SU-DHL-6 (cell line): ENCODE measurements at regions not wholly inside any gene's neighbourhood (a gene's known extent, or its start where the extent isn't known, plus 50 kb on each side); places are given as distances from the start of the nearest gene placed in this dataset.

Experiments
- EZH2phosphoT487 ChIP-seq: fragments of 200-600 bp; sonication (generic), shearing (Covaris generic); conservative IDR thresholded peaks from 2 replicates; pipeline ENCODE4 v1.6.1; 2018; ENCODE audit warnings: mild to moderate bottlenecking, antibody characterized with exemption, low read length, moderate library complexity, mixed read lengths
- TF ChIP-seq, protein P1 (sequence below): fragments of 200-600 bp; sonication (generic); IDR thresholded peaks from one replicate; pipeline ENCODE4 v1.5.1; 2017; ENCODE audit warnings: antibody characterized with exemption, mild to moderate bottlenecking, low read length, moderate library complexity; ENCODE audit not compliant: insufficient read depth, poor library complexity, severe bottlenecking

DNA sequence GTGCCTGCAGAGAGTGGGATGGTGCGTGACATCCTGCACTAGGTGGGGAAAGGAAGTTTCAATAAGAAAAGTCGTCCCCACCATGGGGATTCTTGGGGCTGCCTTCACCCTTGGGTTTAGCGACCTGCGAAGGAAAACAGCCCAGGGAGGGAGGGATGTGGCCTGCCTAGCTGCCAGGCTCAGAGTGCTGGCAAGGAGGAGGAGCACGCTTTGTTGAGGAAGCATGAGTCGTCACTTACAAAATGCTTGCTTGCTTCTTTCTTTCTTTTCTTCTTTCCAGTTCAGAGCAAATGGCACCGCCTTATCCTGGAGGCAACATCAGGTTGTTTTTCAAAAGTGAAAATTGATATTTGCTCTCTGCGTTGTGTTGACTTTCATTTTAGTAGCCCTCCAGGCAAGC lies 123.2 kb downstream of the TFAP2C start:
- TF ChIP-seq, protein P1, sequence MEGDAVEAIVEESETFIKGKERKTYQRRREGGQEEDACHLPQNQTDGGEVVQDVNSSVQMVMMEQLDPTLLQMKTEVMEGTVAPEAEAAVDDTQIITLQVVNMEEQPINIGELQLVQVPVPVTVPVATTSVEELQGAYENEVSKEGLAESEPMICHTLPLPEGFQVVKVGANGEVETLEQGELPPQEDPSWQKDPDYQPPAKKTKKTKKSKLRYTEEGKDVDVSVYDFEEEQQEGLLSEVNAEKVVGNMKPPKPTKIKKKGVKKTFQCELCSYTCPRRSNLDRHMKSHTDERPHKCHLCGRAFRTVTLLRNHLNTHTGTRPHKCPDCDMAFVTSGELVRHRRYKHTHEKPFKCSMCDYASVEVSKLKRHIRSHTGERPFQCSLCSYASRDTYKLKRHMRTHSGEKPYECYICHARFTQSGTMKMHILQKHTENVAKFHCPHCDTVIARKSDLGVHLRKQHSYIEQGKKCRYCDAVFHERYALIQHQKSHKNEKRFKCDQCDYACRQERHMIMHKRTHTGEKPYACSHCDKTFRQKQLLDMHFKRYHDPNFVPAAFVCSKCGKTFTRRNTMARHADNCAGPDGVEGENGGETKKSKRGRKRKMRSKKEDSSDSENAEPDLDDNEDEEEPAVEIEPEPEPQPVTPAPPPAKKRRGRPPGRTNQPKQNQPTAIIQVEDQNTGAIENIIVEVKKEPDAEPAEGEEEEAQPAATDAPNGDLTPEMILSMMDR: no peak
- TF ChIP-seq EZH2phosphoT487: no peak
